ENCODE measurements at regions not wholly inside any gene's neighbourhood (a gene's known extent, or its start where the extent isn't known, plus 50 kb on each side); places are given as distances from the start of the nearest gene placed in this dataset.

DNA sequence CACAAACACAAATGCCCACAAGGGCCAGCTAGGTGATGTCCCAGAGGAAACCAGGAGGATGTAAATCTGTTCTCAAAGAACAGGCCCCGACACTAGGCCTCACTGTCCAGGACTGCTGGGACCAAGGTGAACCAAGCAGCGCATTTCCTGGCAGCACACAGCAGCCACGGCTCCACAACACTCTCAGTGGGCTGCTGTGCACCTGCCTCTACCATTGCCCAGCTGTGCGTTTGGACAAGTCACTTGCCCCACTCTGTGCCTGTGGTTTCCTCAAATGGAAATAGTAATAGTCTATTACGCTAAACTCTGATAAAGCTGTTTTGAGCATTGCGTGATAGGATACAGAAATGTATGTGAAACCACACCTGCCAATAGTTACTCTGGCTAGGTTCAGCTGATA is 544.5 kb downstream of the BNC2 start:
- Histone ChIP-seq H3K4me2 (no peak overlapping the region), H3K27me3 (no peaks in the 10 kb centered on the region), H2AFZ (replicated peaks) (no peak overlapping the region), H3F3A (ENCODE audit: low read depth) (no peaks in the 10 kb centered on the region), H3K27ac (no peak overlapping the region), H3K9me3 (ENCODE audit: low read depth) (no peaks in the 10 kb centered on the region), H4K20me1 (ENCODE audit: low read depth) (no peaks in the 10 kb centered on the region), H3K4me3 (no peak overlapping the region), H3K36me3 (no peaks in the 10 kb centered on the region), H3K79me2 (ENCODE audit: low read depth) (no peaks in the 10 kb centered on the region), H3K9ac (no peak overlapping the region), H3K4me1 (peaks cover 3% of the 10 kb centered on the region)
- Mint-ChIP-seq H3K4me1 (peaks cover 70% of the 10 kb centered on the region), H3K9me3 (peaks cover 1% of the 10 kb centered on the region), H3K27ac (peak overlapping the region; percentile 4), H3K27me3 (ENCODE audit: insufficient read depth, low read depth) (peaks cover 12% of the 10 kb centered on the region), H3K4me3 (no peak overlapping the region), H3K36me3 (no peaks in the 10 kb centered on the region)
- TF ChIP-seq, protein P1, sequence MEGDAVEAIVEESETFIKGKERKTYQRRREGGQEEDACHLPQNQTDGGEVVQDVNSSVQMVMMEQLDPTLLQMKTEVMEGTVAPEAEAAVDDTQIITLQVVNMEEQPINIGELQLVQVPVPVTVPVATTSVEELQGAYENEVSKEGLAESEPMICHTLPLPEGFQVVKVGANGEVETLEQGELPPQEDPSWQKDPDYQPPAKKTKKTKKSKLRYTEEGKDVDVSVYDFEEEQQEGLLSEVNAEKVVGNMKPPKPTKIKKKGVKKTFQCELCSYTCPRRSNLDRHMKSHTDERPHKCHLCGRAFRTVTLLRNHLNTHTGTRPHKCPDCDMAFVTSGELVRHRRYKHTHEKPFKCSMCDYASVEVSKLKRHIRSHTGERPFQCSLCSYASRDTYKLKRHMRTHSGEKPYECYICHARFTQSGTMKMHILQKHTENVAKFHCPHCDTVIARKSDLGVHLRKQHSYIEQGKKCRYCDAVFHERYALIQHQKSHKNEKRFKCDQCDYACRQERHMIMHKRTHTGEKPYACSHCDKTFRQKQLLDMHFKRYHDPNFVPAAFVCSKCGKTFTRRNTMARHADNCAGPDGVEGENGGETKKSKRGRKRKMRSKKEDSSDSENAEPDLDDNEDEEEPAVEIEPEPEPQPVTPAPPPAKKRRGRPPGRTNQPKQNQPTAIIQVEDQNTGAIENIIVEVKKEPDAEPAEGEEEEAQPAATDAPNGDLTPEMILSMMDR (IDR thresholded peaks at IDR 0.05) = no peak
- TF ChIP-seq EZH2phosphoT487 (IDR thresholded peaks at IDR 0.05) (no peak), EZH2 (IDR thresholded peaks at IDR 0.05) (no peak)
- no peak for DNase-seq (ENCODE audit: low spot score)

GRCh38 chr9:16328349-16328748 is 542.1 kb downstream of the BNC2 start:
- H3K4me1 ChIP-seq = no peaks in the 10 kb centered on the region
- H3K4me3 ChIP-seq = no peak overlapping the region
- H3F3A ChIP-seq (ENCODE audit: low read depth) = no peaks in the 10 kb centered on the region
- H3K9me3 ChIP-seq (ENCODE audit: low read depth) = no peaks in the 10 kb centered on the region
- no peak for DNase-seq (ENCODE audit: low spot score)
- Mint-ChIP-seq H3K27ac (peak overlapping the region; percentile 97), H3K36me3 (no peaks in the 10 kb centered on the region), H3K4me3 (no peak overlapping the region), H3K9me3 (peaks cover 15% of the 10 kb centered on the region), H3K27me3 (ENCODE audit: insufficient read depth, low read depth) (peaks cover 17% of the 10 kb centered on the region), H3K4me1 (peaks cover 64% of the 10 kb centered on the region)
- no peak overlapping the region for H3K9ac ChIP-seq
- H3K27ac ChIP-seq = no peak overlapping the region
- H3K79me2 ChIP-seq (ENCODE audit: low read depth) = no peaks in the 10 kb centered on the region
- no peaks in the 10 kb centered on the region for H3K27me3 ChIP-seq
- no peak overlapping the region for H2AFZ ChIP-seq (replicated peaks)
- TF ChIP-seq, protein P1 (IDR thresholded peaks at IDR 0.05) = no peak
- TF ChIP-seq EZH2 (IDR thresholded peaks at IDR 0.05) (no peak), EZH2phosphoT487 (IDR thresholded peaks at IDR 0.05) (no peak)
- no peaks in the 10 kb centered on the region for H4K20me1 ChIP-seq (ENCODE audit: low read depth)
- no peak overlapping the region for H3K4me2 ChIP-seq
- no peaks in the 10 kb centered on the region for H3K36me3 ChIP-seq

- Histone ChIP-seq H3K9me3 (ENCODE audit: low read depth) (no peaks in the 10 kb centered on the region), H2AFZ (replicated peaks) (no peak overlapping the region), H3K27ac (no peak overlapping the region), H3K4me2 (no peak overlapping the region), H4K20me1 (ENCODE audit: low read depth) (no peaks in the 10 kb centered on the region), H3K4me3 (no peak overlapping the region), H3K36me3 (no peaks in the 10 kb centered on the region), H3K27me3 (no peaks in the 10 kb centered on the region), H3K79me2 (ENCODE audit: low read depth) (no peaks in the 10 kb centered on the region), H3K4me1 (no peaks in the 10 kb centered on the region), H3F3A (ENCODE audit: low read depth) (no peaks in the 10 kb centered on the region), H3K9ac (no peak overlapping the region)
- DNase-seq (ENCODE audit: low spot score) = no peak
- H3K4me1 Mint-ChIP-seq = peaks cover 59% of the 10 kb centered on the region
- H3K27ac Mint-ChIP-seq = peak overlapping the region; percentile 97
- peaks cover 17% of the 10 kb centered on the region for H3K27me3 Mint-ChIP-seq (ENCODE audit: insufficient read depth, low read depth)
- H3K36me3 Mint-ChIP-seq = no peaks in the 10 kb centered on the region
- no peak overlapping the region for H3K4me3 Mint-ChIP-seq
- no peak for TF ChIP-seq EZH2 (IDR thresholded peaks at IDR 0.05)
- TF ChIP-seq, protein P1 (IDR thresholded peaks at IDR 0.05) = no peak
- no peak for TF ChIP-seq EZH2phosphoT487 (IDR thresholded peaks at IDR 0.05)
- peaks cover 22% of the 10 kb centered on the region for H3K9me3 Mint-ChIP-seq
Measured at GRCh38 chr9:16329671-16330113, 540.8 kb downstream of the BNC2 start.
